HCT116 (cell line): ENCODE measurements at regions not wholly inside any gene's neighbourhood (a gene's known extent, or its start where the extent isn't known, plus 50 kb on each side); places are given as distances from the start of the nearest gene placed in this dataset.

Experiments
- ATAC-seq: fragments of 200-7000 bp; cut with Tn5 transposase; 2 replicates; pipeline ENCODE4 v1.9.1; 2020; ENCODE audit warnings: mild to moderate bottlenecking, moderate library complexity
- BruUV-seq: library from RNA; stranded (reverse); fragments of 400-500 nt; replicated peaks from 2 replicates; lab custom pipeline; 2021; lab: Mats Ljungman, UMichigan
- CTCF ChIA-PET: fragments of 300-600 bp; sonication (Branson Sonifier 250); formaldehyde crosslinking; loops from one replicate; lab custom pipeline; 2021; ENCODE audit warnings: antibody characterized with exemption; lab: Charles Lee
- POLR2A ChIA-PET: fragments of 300-600, 350-600 bp; sonication (Branson Sonifier 250); formaldehyde crosslinking; loops from one replicate; lab custom pipeline; 2021; ENCODE audit warnings: antibody characterized with exemption; lab: Charles Lee
- RAD21 ChIA-PET, 2 experiments: fragments of 300-600 bp; sonication (Branson Sonifier 250); formaldehyde crosslinking; loops; one replicate each; lab custom pipeline; 2023; ENCODE audit warnings: low total read pairs in 2 of 2; ENCODE audit not compliant: uncharacterized antibody in 2 of 2, unreplicated experiment in 2 of 2, low non-redundant PET in 1 of 2; lab: Charles Lee
- DNase-seq: peaks from one replicate; pipeline ENCODE4 v3.0.0-alpha.2; 2010; ENCODE audit warnings: low read depth, low spot score
- H2AFZ ChIP-seq: fragments of 200-600 bp; shearing (Covaris generic), sonication (generic); 2 replicates; pipeline ENCODE4 v1.6.1; 2017; ENCODE audit warnings: low read depth, mixed run types, mixed read lengths, antibody characterized with exemption, low read length; ENCODE audit not compliant: poor library complexity, severe bottlenecking
- H3K27ac ChIP-seq: 2 replicates; pipeline ENCODE4 v1.5.1; 2012; ENCODE audit warnings: low read depth, low read length
- H3K27me3 ChIP-seq: fragments of 200-600 bp; sonication (generic); 2 replicates; pipeline ENCODE4 v1.6.1; 2016; ENCODE audit warnings: mixed run types, low read length, mixed read lengths; ENCODE audit not compliant: insufficient read depth
- H3K36me3 ChIP-seq, 2 experiments: fragments of 200-500 bp in 1 of 2; fragments of 200-600 bp in 1 of 2; sonication (Bioruptor generic) in 1 of 2; sonication (generic) in 1 of 2; 2 replicates each; pipeline versions ENCODE4 v1.5.1 to v1.6.1; 2014 to 2016; ENCODE audit warnings: low read length in 2 of 2, inconsistent platforms in 1 of 2, mixed read lengths in 1 of 2, mixed run types in 1 of 2; ENCODE audit not compliant: insufficient read depth in 2 of 2, control insufficient read depth in 1 of 2
- H3K4me1 ChIP-seq, 2 experiments: fragments of 200-600 bp in 1 of 2; sonication (generic) in 1 of 2; 2 replicates each; pipeline versions ENCODE4 v1.5.1 to v1.6.1; 2012 to 2017; ENCODE audit warnings: low read length in 2 of 2, inconsistent platforms in 1 of 2, mild to moderate bottlenecking in 1 of 2, mixed read lengths in 1 of 2, mixed run types in 1 of 2, moderate library complexity in 1 of 2; ENCODE audit not compliant: insufficient read depth in 2 of 2, control insufficient read depth in 1 of 2
- H3K4me2 ChIP-seq: fragments of 200-600 bp; sonication (generic); 2 replicates; pipeline ENCODE4 v1.6.1; 2017; ENCODE audit warnings: mixed run types, low read length, mixed read lengths
- H3K4me3 ChIP-seq, 2 experiments: fragments of 200-600 bp in 1 of 2; sonication (generic) in 1 of 2; replicated peaks in 1 of 2; 2 replicates each; pipeline ENCODE4 v1.5.1; 2011 to 2016; ENCODE audit warnings: low read length in 2 of 2, control low read depth in 1 of 2, low read depth in 1 of 2, mild to moderate bottlenecking in 1 of 2, mixed read lengths in 1 of 2, mixed run types in 1 of 2
- H3K79me2 ChIP-seq: fragments of 200-600 bp; sonication (generic); 2 replicates; pipeline ENCODE4 v1.6.1; 2017; ENCODE audit warnings: mild to moderate bottlenecking, mixed run types, low read length, moderate library complexity, mixed read lengths; ENCODE audit not compliant: insufficient read depth
- H3K9ac ChIP-seq: fragments of 200-600 bp; sonication (generic); 2 replicates; pipeline ENCODE4 v1.6.1; 2016; ENCODE audit warnings: low read length, mixed read lengths
- H3K9me2 ChIP-seq: fragments of 200-600 bp; sonication (generic), shearing (Covaris generic); 2 replicates; pipeline ENCODE4 v1.6.1; 2017; ENCODE audit warnings: mixed run types, mild to moderate bottlenecking, moderate library complexity; ENCODE audit not compliant: insufficient read depth
- H3K9me3 ChIP-seq, 2 experiments: fragments of 200-500 bp in 1 of 2; fragments of 200-600 bp in 1 of 2; sonication (Bioruptor generic) in 1 of 2; sonication (generic) in 1 of 2; 2 replicates each; pipeline ENCODE4 v1.6.1; 2014 to 2017; ENCODE audit warnings: low read length in 2 of 2, mixed read lengths in 2 of 2, inconsistent platforms in 1 of 2, low read depth in 1 of 2, mild to moderate bottlenecking in 1 of 2, mixed run types in 1 of 2, moderate library complexity in 1 of 2; ENCODE audit not compliant: control insufficient read depth in 1 of 2, insufficient read depth in 1 of 2
- H4K20me1 ChIP-seq: fragments of 200-600 bp; sonication (generic), shearing (Covaris generic); 2 replicates; pipeline ENCODE4 v1.6.1; 2017; ENCODE audit warnings: mixed run types, mild to moderate bottlenecking, moderate library complexity; ENCODE audit not compliant: insufficient read depth
- EGR1 ChIP-seq: IDR thresholded peaks from 2 replicates; pipeline ENCODE4 v1.6.1; 2012; ENCODE audit warnings: low read depth
- ELF1 ChIP-seq: IDR thresholded peaks from 2 replicates; pipeline ENCODE4 v1.6.1; 2012; ENCODE audit warnings: low read depth, borderline replicate concordance
- EZH2 ChIP-seq: fragments of 200-600 bp; sonication (generic); IDR thresholded peaks from 2 replicates; pipeline ENCODE4 v1.6.1; 2017; ENCODE audit warnings: antibody characterized with exemption, mixed run types
- EZH2phosphoT487 ChIP-seq: fragments of 200-600 bp; IDR thresholded peaks from 2 replicates; pipeline ENCODE4 v1.6.1; 2018; ENCODE audit warnings: antibody characterized with exemption, borderline replicate concordance
- JUND ChIP-seq: IDR thresholded peaks from 2 replicates; pipeline ENCODE4 v1.6.1; 2012
- POLR2A ChIP-seq: IDR thresholded peaks from 2 replicates; pipeline ENCODE4 v1.7.0; 2011; ENCODE audit warnings: borderline replicate concordance; ENCODE audit not compliant: insufficient read depth, insufficient read length; ENCODE audit errors: extremely low read depth
- POLR2AphosphoS5 ChIP-seq: IDR thresholded peaks from 2 replicates; pipeline ENCODE4 v1.6.1; 2011; ENCODE audit warnings: mild to moderate bottlenecking, low read depth, low read length, moderate library complexity
- TCF7L2 ChIP-seq: IDR thresholded peaks from 2 replicates; pipeline ENCODE4 v1.7.0; 2011; ENCODE audit warnings: borderline replicate concordance, inconsistent platforms; ENCODE audit not compliant: insufficient read depth, insufficient read length; ENCODE audit errors: extremely low read depth
- ZFX ChIP-seq: fragments of 450-650 bp; IDR thresholded peaks from 2 replicates; pipeline ENCODE4 v1.6.1; 2017
- ZNF274 ChIP-seq: fragments of 200-500 bp; sonication (Bioruptor generic); IDR thresholded peaks from 2 replicates; pipeline ENCODE4 v1.6.1; 2014; ENCODE audit warnings: mild to moderate bottlenecking, low read depth, low read length, inconsistent platforms
- intact Hi-C: fragments of 100-400 bp; cut with micrococcal nuclease; formaldehyde crosslinking; loops from 2 replicates; pipeline ENCODE4 v1.10.0; 2022
- TF ChIP-seq, protein P1 (sequence below): IDR thresholded peaks from 2 replicates; pipeline ENCODE4 v1.6.1; 2012
- TF ChIP-seq, protein P2 (sequence below), 3 experiments: fragments of 200-600 bp in 1 of 3; sonication (generic) in 1 of 3; IDR thresholded peaks in 2 of 3; conservative IDR thresholded peaks in 1 of 3; 2 replicates each; pipeline ENCODE4 v1.5.1; 2012 to 2017; ENCODE audit warnings: low read depth in 2 of 3, low read length in 2 of 3, antibody characterized with exemption in 1 of 3, borderline replicate concordance in 1 of 3, control low read depth in 1 of 3, mild to moderate bottlenecking in 1 of 3, mixed read lengths in 1 of 3, mixed run types in 1 of 3, moderate library complexity in 1 of 3; ENCODE audit not compliant: insufficient read depth in 1 of 3

DNA sequence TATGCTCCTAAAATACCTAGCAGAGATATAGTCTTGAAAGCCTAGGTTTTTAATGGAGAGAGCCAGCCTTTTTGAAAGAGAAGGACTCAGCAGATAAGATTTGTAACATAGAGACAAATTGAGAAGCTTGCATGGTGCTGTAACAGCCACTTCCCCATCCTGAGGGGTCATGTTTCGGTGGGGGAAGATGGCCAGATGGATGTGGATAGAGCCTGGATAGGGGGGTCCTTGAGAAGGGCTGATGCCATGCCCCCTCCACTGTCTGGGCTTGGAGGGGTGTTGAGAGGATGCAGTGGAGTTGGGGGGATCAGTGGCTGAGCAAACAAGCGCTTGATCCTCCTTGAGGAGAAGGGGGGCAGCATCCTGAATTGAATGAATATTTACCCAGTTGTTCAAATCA, 178.0 kb upstream of the HS6ST1 start:
- no peak for ATAC-seq
- CTCF ChIA-PET = no interaction called here

DNA sequence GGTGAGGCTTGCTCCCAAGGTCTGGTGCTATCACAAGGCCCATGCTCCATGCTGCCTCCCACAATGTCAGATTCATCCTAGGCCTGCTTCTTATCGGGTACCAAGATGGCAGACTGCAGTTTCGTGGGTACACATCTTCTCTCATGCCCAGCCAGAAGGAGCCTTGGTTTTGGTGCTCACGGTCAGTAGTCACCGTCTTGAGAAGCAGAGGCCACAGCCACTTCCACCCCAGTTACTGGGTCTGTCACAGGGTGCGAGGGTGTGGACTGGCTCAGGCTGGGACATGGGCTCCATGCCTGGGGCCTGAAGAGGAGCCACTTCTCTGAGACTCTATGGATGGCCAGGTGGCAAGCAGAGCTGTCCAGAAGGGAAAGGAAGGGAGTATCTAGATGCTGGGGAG, 178.8 kb upstream of the HS6ST1 start:
- DNase-seq (no peak), ATAC-seq (no peak)
- intact Hi-C loops = no loop called here
- RAD21 ChIA-PET = no interaction called here
- no peaks in the 10 kb centered on the region for H3K9me2 ChIP-seq
- no peaks in the 10 kb centered on the region for H3K9me3 ChIP-seq
- CTCF ChIA-PET = no interaction called here
- H3K4me1 ChIP-seq = no peaks in the 10 kb centered on the region
- no peak for TF ChIP-seq EZH2
- TF ChIP-seq, protein P1, sequence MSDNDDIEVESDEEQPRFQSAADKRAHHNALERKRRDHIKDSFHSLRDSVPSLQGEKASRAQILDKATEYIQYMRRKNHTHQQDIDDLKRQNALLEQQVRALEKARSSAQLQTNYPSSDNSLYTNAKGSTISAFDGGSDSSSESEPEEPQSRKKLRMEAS = no peak
- TF ChIP-seq, protein P2, sequence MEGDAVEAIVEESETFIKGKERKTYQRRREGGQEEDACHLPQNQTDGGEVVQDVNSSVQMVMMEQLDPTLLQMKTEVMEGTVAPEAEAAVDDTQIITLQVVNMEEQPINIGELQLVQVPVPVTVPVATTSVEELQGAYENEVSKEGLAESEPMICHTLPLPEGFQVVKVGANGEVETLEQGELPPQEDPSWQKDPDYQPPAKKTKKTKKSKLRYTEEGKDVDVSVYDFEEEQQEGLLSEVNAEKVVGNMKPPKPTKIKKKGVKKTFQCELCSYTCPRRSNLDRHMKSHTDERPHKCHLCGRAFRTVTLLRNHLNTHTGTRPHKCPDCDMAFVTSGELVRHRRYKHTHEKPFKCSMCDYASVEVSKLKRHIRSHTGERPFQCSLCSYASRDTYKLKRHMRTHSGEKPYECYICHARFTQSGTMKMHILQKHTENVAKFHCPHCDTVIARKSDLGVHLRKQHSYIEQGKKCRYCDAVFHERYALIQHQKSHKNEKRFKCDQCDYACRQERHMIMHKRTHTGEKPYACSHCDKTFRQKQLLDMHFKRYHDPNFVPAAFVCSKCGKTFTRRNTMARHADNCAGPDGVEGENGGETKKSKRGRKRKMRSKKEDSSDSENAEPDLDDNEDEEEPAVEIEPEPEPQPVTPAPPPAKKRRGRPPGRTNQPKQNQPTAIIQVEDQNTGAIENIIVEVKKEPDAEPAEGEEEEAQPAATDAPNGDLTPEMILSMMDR (IDR thresholded peaks at IDR 0.05 in 2 of 3, conservative IDR thresholded peaks at IDR 0.05 in 1 of 3; ENCODE audit: borderline replicate concordance in 1 of 3, insufficient read depth in 1 of 3, low read depth in 2 of 3, low read length in 2 of 3) = no peak
- TF ChIP-seq POLR2AphosphoS5 = no peak
- TF ChIP-seq EZH2phosphoT487 = no peak
- no peak for TF ChIP-seq POLR2A
- no peak for TF ChIP-seq ZNF274
- no peak for TF ChIP-seq JUND
- no peak for TF ChIP-seq ZFX
- no TSS peak for BruUV-seq
- no peaks in the 10 kb centered on the region for H3K27me3 ChIP-seq
- H3K79me2 ChIP-seq = no peaks in the 10 kb centered on the region
- POLR2A ChIA-PET = no interaction called here
- no peak overlapping the region for H3K4me3 ChIP-seq
- no peaks in the 10 kb centered on the region for H3K36me3 ChIP-seq
- no peaks in the 10 kb centered on the region for H4K20me1 ChIP-seq
- H3K9ac ChIP-seq = no peak overlapping the region
- no peak overlapping the region for H3K4me2 ChIP-seq
- no peak overlapping the region for H2AFZ ChIP-seq
- H3K27ac ChIP-seq = no peak overlapping the region

More for the DNA sequence above, 178.0 kb upstream of the HS6ST1 start:
- H4K20me1 ChIP-seq = no peaks in the 10 kb centered on the region
- H3K79me2 ChIP-seq = no peaks in the 10 kb centered on the region
- no peak overlapping the region for H3K27ac ChIP-seq
- DNase-seq = no peak
- TF ChIP-seq EGR1 (no peak), EZH2phosphoT487 (no peak), TCF7L2 (no peak), ELF1 (no peak), POLR2AphosphoS5 (no peak)
- intact Hi-C loops = no loop called here
- H3K9me2 ChIP-seq = no peaks in the 10 kb centered on the region
- H3K4me1 ChIP-seq = no peaks in the 10 kb centered on the region
- H3K9ac ChIP-seq = no peak overlapping the region
- no TSS peak for BruUV-seq
- no peaks in the 10 kb centered on the region for H3K36me3 ChIP-seq
- POLR2A ChIA-PET = no interaction called here
- H3K9me3 ChIP-seq = no peaks in the 10 kb centered on the region
- H3K27me3 ChIP-seq = no peaks in the 10 kb centered on the region
- no peak overlapping the region for H3K4me2 ChIP-seq
- no peak overlapping the region for H3K4me3 ChIP-seq
- no peak overlapping the region for H2AFZ ChIP-seq
- RAD21 ChIA-PET = no interaction called here
